MM.1S (cell line): ENCODE measurements at regions not wholly inside any gene's neighbourhood (a gene's known extent, or its start where the extent isn't known, plus 50 kb on each side); places are given as distances from the start of the nearest gene placed in this dataset.
"Not testable (repeated sequence)": the region's sequence is repeated elsewhere in the genome, so short reads cannot be mapped to it uniquely, and the experiment has no call there.

ENCODE experiments used
- DNase-seq: peaks from one replicate; pipeline ENCODE4 v3.0.0-alpha.2; 2015
- H2AFZ ChIP-seq: fragments of 300-600 bp; sonication (generic); 2 replicates; pipeline ENCODE4 v1.6.0; 2016; ENCODE audit warnings: antibody characterized with exemption, low read length
- H3F3A ChIP-seq: fragments of 300-600 bp; sonication (generic); 2 replicates; pipeline ENCODE4 v1.6.1; 2016; ENCODE audit warnings: mild to moderate bottlenecking, antibody characterized with exemption, low read length, moderate library complexity, mixed read lengths; ENCODE audit not compliant: insufficient read depth
- H3K27ac ChIP-seq: fragments of 300-600 bp; sonication (generic); 2 replicates; pipeline ENCODE4 v1.5.1; 2016; ENCODE audit warnings: mild to moderate bottlenecking, low read length
- H3K27me3 ChIP-seq: fragments of 300-600 bp; sonication (generic); replicated peaks from 2 replicates; pipeline ENCODE4 v1.6.0; 2016; ENCODE audit warnings: low read length; ENCODE audit not compliant: insufficient read depth
- H3K36me3 ChIP-seq: fragments of 300-600 bp; sonication (generic); replicated peaks from 2 replicates; pipeline ENCODE4 v1.6.1; 2016; ENCODE audit warnings: mild to moderate bottlenecking, low read length, mixed read lengths; ENCODE audit not compliant: insufficient read depth
- H3K4me1 ChIP-seq: fragments of 300-600 bp; sonication (generic); 2 replicates; pipeline ENCODE4 v1.6.1; 2016; ENCODE audit warnings: low read length, mixed read lengths
- H3K4me2 ChIP-seq: fragments of 300-600 bp; sonication (generic); 2 replicates; pipeline ENCODE4 v1.6.0; 2016; ENCODE audit warnings: low read depth, low read length
- H3K4me3 ChIP-seq: fragments of 300-600 bp; sonication (generic); 2 replicates; pipeline ENCODE4 v1.5.1; 2016; ENCODE audit warnings: low read length, mixed read lengths
- H3K79me2 ChIP-seq: fragments of 300-600 bp; sonication (generic); 2 replicates; pipeline ENCODE4 v1.6.1; 2016; ENCODE audit warnings: mixed run types, low read length, mixed read lengths
- H3K9ac ChIP-seq: fragments of 300-600 bp; sonication (generic); 2 replicates; pipeline ENCODE4 v1.6.1; 2016; ENCODE audit warnings: low read length, mixed read lengths
- H3K9me2 ChIP-seq: fragments of 300-600 bp; sonication (generic); replicated peaks from 2 replicates; pipeline ENCODE4 v1.6.1; 2016; ENCODE audit warnings: mild to moderate bottlenecking, low read length, mixed read lengths; ENCODE audit not compliant: insufficient read depth
- H3K9me3 ChIP-seq: fragments of 300-600 bp; sonication (generic); replicated peaks from 2 replicates; pipeline ENCODE4 v1.6.1; 2016; ENCODE audit warnings: mild to moderate bottlenecking, low read length, mixed read lengths; ENCODE audit not compliant: insufficient read depth
- H4K20me1 ChIP-seq: fragments of 300-600 bp; sonication (generic); 2 replicates; pipeline ENCODE4 v1.6.1; 2016; ENCODE audit warnings: mild to moderate bottlenecking, low read length, moderate library complexity, mixed read lengths; ENCODE audit not compliant: insufficient read depth
- EZH2 ChIP-seq: fragments of 300-600 bp; sonication (generic); optimal IDR thresholded peaks from 2 replicates; pipeline ENCODE3; 2017; ENCODE audit warnings: low read depth, mild to moderate bottlenecking, antibody characterized with exemption, low read length, mixed read lengths
- EZH2phosphoT487 ChIP-seq: fragments of 300-600 bp; sonication (generic); IDR thresholded peaks from 2 replicates; pipeline ENCODE4 v1.6.1; 2018; ENCODE audit warnings: antibody characterized with exemption, low read length
- TF ChIP-seq, protein P1 (sequence below): fragments of 300-600 bp; sonication (generic); IDR thresholded peaks from 2 replicates; pipeline ENCODE4 v1.5.1; 2016; ENCODE audit warnings: antibody characterized with exemption, low read length, mixed read lengths

- no peak overlapping the region for H3K27ac ChIP-seq
Measured at GRCh38 chr10:6787091-6787490, 207.0 kb upstream of the PRKCQ start.

DNA sequence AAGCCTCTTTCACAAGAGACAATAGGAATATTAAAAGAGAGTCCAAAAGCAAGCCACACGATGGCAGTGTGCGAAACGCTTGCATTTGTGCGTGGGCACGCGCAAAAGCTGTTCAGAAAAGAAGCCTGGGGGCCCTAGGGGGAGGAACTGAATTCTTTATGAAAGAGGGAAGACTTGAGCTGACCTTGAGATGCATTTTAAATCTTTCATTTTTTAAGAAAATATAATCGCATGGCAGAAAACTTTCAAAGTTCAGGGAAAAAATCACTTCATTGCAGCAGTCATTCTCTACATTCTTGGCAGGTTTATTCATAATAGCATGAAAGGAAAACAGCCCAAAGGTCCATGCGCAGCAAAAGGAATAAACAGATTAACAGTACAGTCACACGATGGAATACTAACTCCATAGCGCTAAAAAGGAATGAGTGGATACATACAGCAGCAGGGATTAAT, 206.5 kb upstream of the PRKCQ start:
- TF ChIP-seq, protein P1, sequence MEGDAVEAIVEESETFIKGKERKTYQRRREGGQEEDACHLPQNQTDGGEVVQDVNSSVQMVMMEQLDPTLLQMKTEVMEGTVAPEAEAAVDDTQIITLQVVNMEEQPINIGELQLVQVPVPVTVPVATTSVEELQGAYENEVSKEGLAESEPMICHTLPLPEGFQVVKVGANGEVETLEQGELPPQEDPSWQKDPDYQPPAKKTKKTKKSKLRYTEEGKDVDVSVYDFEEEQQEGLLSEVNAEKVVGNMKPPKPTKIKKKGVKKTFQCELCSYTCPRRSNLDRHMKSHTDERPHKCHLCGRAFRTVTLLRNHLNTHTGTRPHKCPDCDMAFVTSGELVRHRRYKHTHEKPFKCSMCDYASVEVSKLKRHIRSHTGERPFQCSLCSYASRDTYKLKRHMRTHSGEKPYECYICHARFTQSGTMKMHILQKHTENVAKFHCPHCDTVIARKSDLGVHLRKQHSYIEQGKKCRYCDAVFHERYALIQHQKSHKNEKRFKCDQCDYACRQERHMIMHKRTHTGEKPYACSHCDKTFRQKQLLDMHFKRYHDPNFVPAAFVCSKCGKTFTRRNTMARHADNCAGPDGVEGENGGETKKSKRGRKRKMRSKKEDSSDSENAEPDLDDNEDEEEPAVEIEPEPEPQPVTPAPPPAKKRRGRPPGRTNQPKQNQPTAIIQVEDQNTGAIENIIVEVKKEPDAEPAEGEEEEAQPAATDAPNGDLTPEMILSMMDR = no peak
- no peak for TF ChIP-seq EZH2
- H3K4me2 ChIP-seq = no peak overlapping the region

More at GRCh38 chr10:6787091-6787490, 207.0 kb upstream of the PRKCQ start:
- Histone ChIP-seq H3K27me3 (no peaks in the 10 kb centered on the region), H3K36me3 (no peaks in the 10 kb centered on the region), H2AFZ (no peak overlapping the region), H3K79me2 (no peaks in the 10 kb centered on the region), H3K9me2 (no peaks in the 10 kb centered on the region), H3K9me3 (no peaks in the 10 kb centered on the region), H3K4me1 (no peaks in the 10 kb centered on the region), H3K4me2 (no peak overlapping the region), H3F3A (no peaks in the 10 kb centered on the region), H4K20me1 (no peaks in the 10 kb centered on the region), H3K9ac (no peak overlapping the region), H3K4me3 (no peak overlapping the region)
- TF ChIP-seq EZH2 (no peak), EZH2phosphoT487 (no peak)
- TF ChIP-seq, protein P1 = no peak
- DNase-seq = no peak

DNA sequence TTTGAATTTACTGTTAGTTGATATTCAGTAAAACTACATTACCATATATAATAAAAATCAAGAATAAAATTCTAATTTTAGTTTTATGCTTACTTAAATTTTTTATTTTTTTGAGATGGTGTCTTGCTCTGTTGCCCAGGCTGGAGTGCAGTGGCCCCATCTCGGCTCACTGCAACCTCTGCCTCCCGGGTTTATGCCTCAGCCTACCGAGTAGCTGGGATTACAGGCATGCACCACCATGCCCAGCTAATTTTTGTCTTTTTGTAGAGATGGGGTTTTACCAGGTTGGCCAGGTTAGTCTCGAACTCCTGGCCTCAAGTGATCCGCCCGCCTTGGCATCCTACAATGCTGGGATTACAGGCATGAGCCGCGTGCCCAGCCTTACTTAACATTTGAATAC, 204.4 kb upstream of the PRKCQ start:
- DNase-seq, H3K4me2 ChIP-seq, H4K20me1 ChIP-seq, H3K9me3 ChIP-seq, H3K9me2 ChIP-seq, H3K36me3 ChIP-seq, H2AFZ ChIP-seq, H3K9ac ChIP-seq, H3F3A ChIP-seq, H3K27ac ChIP-seq, H3K4me3 ChIP-seq, H3K27me3 ChIP-seq, H3K79me2 ChIP-seq: not testable (repeated sequence)
- H3K4me1 ChIP-seq = peaks cover 23% of the 10 kb centered on the region

More for the DNA sequence above, 206.5 kb upstream of the PRKCQ start:
- no peaks in the 10 kb centered on the region for H3K36me3 ChIP-seq
- peaks cover 4% of the 10 kb centered on the region for H3K4me1 ChIP-seq
- H3K79me2 ChIP-seq = no peaks in the 10 kb centered on the region
- no peak overlapping the region for H3K4me3 ChIP-seq
- no peaks in the 10 kb centered on the region for H4K20me1 ChIP-seq
- H3K27ac ChIP-seq = no peak overlapping the region
- H3K9ac ChIP-seq = no peak overlapping the region
- no peak overlapping the region for H2AFZ ChIP-seq
- no peaks in the 10 kb centered on the region for H3K27me3 ChIP-seq
- H3F3A ChIP-seq = 0 out of 2 replicates have a peak, but pooled peaks cover under 1% of the 10 kb centered on the region
- no peaks in the 10 kb centered on the region for H3K9me3 ChIP-seq
- DNase-seq = no peak
- H3K9me2 ChIP-seq = no peaks in the 10 kb centered on the region

GRCh38 chr10:6783471-6783870, 203.4 kb upstream of the PRKCQ start:
- no peak overlapping the region for H2AFZ ChIP-seq

More at GRCh38 chr10:6783471-6783870, 203.4 kb upstream of the PRKCQ start:
- Histone ChIP-seq H4K20me1 (no peaks in the 10 kb centered on the region), H3K27me3 (no peaks in the 10 kb centered on the region), H3K4me3 (no peak overlapping the region), H3K9ac (no peak overlapping the region), H3K27ac (no peak overlapping the region), H3K4me2 (no peak overlapping the region), H3K4me1 (peaks cover 23% of the 10 kb centered on the region), H3K9me2 (no peaks in the 10 kb centered on the region), H3K9me3 (no peaks in the 10 kb centered on the region), H3F3A (peaks cover 9% of the 10 kb centered on the region), H3K79me2 (no peaks in the 10 kb centered on the region), H3K36me3 (no peaks in the 10 kb centered on the region)
- no peak for DNase-seq
- TF ChIP-seq EZH2phosphoT487 = no peak
- TF ChIP-seq, protein P1 = no peak
- TF ChIP-seq EZH2 = no peak
